Esophagus mucosa (tissue), 1 donor: ENCODE measurements at regions not wholly inside any gene's neighbourhood (a gene's known extent, or its start where the extent isn't known, plus 50 kb on each side); places are given as distances from the start of the nearest gene placed in this dataset.

Experiments used
- ATAC-seq: fragments of 200-7000 bp; cut with Tn5 transposase; one replicate; pipeline ENCODE4 v1.9.1; 2020
- donor health status: DM: yes; HTN: yes; CAD: no.

GRCh38 chr2:120552800-120553481 is 182.7 kb upstream of the GLI2 start:
- ATAC-seq: peak; percentile 98

DNA sequence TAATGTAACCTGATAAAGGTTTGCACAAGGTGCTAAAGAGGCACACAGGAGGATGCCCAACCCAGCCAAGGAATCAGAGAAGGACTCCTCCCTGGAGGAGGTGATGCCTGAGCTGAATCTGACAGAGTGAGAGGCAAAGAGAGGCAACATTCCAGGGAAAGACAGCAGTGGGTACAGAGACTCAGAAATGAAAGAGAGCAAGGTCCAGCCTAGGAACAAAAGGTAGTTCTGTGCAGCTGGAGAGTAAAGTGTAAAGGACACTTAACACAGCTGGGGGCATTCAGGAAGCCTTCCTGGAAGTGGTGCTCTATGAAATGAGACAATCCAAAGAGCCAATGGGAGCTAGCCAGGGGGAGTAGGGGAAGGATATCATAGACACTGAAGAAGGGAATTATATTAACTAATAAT is 181.0 kb upstream of the GLI2 start:
- ATAC-seq: no peak

- ATAC-seq: no peak
These were observed 180.6 kb upstream of the GLI2 start for GRCh38 chr2:120555092-120555491.

DNA sequence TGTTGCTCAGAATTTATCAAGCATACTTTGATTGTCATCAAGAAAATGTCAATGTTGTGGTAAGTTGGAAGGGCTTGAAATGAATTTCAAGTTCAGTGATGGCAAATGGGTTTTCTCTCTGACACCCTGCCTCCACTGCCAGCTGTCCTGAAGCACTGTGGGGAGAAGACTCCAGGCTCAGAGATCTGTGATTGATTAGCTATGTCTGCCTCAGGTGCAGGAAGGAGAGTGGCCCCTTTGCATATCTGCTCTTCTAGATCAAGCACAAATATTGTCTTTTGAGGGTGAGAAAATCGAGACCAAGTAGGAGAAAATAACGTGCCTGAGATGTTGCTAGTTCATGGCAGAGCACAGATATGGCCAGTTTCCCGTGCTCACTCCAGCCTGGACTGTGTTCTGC is 178.8 kb upstream of the GLI2 start:
- ATAC-seq: no peak

DNA sequence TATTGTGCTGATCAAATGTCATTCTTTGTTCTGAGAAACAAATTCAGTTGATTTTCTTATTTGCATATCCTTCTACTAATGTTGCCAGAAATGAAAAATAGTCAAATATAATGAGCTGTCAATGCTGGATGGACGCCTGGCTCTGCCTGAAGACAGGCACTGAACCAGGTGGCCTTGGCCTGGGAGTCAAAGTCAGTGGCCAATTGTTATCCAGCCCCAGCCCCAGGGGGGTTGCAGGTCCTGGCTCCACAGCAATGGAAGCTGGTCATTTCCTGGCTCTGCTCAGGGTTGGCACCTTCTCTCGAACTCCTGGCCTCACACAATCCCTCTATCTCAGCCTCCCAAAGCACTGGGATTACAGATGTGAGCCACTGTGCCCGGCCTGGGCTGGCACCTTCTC is 176.8 kb upstream of the GLI2 start:
- no peak for ATAC-seq

DNA sequence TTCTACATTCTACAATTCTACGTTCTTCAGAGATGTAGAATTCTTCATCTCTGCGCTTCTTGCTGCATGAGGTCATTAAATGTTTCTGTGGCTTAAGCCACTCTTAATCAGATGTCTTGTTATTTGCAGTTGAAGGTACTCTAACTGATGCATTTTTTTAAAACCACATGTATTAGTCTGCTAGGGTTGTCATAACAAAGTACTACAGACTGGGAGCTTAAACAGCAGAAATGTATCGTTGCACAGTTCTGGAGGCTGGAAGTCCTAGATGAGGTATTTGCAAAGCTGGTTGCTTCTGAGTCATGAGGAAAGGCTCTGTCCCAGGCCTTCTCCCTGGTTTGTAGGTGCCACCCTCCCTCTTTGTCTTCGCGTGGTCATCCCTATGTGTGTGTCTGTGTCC is 176.3 kb upstream of the GLI2 start:
- ATAC-seq: no peak

DNA sequence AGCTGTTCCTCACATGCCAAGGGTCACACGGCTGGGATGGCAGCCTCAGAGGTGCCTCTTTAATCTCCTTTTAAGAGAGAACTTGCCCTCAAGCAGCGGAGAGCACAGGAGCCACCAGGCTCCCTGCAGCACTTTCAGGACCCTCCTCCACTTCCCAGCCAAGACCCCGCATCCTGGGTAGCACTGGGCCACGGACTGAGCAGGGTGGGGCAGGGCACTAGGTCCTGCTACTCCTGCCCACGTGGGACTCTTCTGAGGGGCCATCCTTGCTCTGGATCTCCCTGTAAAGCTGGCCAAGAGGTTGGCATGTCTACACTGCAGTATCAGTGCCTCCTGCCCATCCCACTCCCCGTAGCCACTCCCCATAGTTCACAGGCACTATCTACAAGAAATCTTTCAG is 175.3 kb upstream of the GLI2 start:
- ATAC-seq: no peak

DNA sequence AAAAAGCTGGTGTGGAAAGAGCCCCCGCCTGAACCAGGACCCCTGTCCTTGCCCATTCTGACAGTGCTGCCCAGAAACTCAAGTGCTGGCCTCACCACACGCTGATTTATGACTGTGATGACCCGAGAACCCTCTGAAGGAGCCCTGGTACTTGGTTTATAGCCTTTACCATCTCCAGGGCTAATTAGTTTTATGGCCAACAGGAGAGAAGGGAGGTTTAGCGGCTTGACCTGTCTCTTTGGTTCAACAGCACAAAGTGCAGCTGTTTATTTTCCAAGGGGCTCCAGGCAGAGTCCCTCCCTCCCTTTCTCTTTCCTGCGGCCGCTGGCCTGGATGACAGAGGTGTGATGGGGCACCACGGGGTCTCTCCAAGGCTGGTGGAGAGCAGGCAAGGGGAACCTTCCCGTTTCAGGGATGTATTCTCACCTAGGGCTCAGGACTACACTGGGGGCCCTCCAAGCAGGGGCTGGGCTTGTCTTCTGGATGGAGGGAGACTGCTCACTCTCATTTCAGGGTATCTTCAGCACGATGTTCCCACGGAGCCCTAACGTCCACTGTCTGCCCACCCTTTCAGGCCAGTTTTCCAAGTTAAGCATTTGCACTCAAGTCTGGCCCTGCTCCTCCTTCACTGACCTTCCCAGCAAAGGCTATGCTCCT is 174.2 kb upstream of the GLI2 start:
- no peak for ATAC-seq

- ATAC-seq: no peak
These were observed 173.3 kb upstream of the GLI2 start for GRCh38 chr2:120562218-120563005.

- ATAC-seq: no peak
These were observed 172.1 kb upstream of the GLI2 start for GRCh38 chr2:120563616-120564015.

GRCh38 chr2:120564213-120565094 is 171.2 kb upstream of the GLI2 start:
- peak; percentile 29 for ATAC-seq

DNA sequence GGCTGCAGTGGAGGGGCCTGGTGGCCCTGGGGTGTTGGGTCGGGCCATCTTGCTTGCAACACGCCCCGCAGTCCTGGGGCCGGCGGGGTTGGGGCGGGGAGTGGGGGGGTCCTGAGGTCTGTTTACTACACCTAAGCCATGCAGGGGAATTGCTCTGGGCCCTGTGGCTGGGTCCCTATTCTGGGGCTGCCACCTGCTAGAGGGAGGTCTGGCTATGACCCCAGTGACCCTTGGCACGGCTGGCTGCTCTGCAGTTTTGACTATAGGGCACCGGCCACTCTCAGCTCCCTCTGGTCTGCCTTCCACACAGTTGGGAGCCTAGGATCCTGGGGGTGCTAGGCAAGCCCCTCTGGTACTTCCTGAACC is 170.6 kb upstream of the GLI2 start:
- no peak for ATAC-seq

DNA sequence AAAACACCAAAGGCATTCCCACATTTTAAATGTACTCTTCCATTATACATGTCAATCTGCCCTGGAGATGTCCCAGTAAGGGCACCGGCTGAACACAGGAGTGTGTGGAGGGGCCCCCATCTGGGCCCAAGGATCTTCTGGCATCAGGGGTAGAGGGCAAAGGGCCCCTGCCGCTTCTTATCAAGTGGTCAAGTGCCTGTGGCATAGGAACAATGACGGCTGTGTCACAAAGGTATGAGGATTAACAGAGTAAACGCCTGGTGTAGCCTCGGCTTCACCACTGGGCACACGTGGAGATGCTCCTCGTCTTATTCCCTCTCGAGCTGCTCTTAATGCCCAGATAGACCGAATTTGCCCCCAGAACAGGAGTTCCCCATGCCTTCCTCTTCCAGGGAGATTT is 169.7 kb upstream of the GLI2 start:
- no peak for ATAC-seq

DNA sequence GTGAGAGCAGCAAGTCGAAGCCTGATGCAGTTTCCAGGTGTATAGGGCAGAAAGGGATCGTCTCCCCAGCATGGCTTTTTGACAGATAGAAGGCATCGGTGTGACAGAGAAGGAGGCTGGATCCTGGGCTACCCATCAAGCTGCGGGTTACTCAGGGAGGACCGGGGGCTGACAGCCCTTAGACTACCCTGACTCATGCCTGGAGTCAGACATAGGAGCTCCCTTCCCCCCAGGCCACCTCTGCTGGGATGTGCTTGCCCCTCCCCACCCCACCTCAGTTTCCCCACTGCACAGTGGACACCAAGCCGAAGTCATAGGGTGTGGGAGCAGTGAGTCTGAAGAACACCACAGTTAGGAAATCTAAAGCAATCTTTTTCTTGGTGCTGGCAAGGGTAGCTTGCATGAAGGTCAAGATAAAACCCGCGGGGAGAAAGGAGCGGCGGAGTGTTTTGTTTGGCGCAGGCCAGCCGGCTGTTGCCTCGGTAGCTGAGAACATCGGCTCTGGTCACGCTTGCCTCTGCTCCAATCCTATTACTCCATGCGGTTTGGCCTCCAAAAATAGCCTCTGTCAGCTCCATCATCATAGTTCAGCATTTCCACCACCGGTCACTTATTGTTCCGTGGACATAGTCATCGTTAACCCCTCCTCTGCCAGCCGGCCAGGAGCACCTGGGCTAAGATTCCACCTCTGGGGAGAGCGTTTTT is 169.2 kb upstream of the GLI2 start:
- ATAC-seq: no peak

GRCh38 chr2:120567128-120567527 is 168.5 kb upstream of the GLI2 start:
- ATAC-seq: no peak

DNA sequence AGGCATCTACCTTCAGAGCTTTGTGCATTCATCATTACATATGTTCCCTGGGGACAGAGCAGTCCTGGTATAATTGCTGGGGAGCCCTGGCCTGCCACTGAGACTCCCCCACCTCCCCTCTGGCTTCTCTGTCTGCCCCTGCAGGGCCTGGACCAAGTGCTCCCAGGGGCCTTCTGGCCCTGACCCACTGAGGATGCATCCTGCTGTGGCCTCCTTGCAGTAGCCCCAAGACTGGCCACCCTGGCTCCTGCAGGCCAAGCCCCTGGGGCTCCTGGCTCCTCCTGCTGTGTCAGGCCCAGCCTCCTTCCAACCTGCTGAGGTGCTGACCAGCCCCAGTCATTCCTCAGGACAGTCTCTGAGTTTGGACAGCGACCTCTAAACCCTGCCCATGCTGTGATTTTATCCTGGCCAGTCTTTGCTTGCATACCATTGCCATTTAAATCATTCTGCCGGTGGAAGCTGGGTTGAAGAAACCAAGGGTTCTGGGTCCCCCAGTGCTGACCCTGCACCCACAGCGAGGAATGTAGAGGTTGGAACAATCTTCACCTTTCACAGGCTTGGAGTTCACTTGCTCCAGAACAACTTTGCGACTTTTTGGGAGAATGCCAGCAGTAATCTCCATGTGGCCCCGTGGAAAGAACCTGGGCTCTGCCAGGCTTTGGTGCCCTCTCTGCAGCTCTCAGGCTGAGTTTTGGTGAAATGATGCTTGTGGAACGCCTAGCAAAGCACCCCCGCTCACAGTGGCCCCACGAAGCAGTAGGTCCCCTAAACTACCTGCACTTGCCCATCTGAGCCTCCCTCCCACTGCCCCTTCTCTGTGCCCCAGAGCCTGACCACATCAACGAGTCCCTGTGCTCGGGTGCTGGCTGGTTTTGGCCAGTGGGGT is 167.3 kb upstream of the GLI2 start:
- ATAC-seq: no peak

GRCh38 chr2:120568975-120569268 is 166.7 kb upstream of the GLI2 start:
- no peak for ATAC-seq

DNA sequence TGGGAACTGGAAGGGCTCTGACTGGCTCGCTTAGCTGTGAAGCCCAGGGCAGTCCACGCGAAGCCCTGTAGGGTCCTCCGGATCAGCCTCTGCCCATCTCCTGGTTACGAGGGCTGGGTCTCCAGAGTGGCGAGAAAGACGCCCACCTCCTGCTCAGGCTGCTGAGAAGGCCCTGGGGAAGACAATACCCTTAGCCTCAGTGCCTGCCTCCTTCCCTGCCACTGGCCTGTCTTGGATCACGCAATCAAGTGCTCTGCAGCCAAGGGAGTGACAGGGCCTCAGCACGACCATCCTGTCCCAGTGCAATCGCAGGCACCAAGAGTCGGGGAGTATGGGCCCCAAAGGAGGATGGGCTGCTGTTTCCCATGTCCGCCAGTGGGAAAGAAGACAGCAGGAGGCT is 165.7 kb upstream of the GLI2 start:
- ATAC-seq: no peak

GRCh38 chr2:120570546-120570945 is 165.1 kb upstream of the GLI2 start:
- no peak for ATAC-seq

DNA sequence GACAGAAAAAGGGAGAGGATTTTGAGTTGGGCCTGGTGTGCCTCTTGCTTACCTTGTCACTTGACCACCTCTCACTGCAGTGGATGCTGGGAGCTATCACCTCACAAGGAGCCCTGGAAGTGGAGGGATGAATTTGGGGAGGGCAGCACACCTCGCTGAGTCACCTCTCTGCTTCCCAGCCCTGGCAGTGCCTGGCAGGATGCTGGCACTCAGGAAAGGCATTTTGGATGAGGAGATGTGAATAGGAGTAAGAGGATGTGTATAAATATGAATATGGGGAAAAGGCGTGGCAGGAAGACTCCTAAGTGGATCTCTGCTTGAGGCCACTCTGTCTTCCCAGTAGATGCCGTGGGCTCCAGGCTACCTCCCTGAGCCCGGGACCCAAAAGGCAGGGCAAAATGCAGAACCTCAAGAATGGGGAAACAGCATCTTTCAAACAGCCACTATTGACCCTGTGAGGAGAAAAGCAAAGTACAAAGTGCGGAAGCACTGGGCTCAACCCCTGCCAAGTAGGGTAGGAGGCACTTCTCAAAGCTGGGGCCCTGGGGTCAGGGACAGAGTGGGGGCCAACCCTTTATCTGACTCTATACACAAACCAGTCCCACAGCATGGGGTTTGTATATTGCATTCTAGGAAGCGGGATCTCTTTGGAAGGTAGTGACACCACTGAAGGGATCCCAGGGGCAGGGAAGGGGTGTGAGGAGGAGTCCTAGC is 164.5 kb upstream of the GLI2 start:
- no peak for ATAC-seq

DNA sequence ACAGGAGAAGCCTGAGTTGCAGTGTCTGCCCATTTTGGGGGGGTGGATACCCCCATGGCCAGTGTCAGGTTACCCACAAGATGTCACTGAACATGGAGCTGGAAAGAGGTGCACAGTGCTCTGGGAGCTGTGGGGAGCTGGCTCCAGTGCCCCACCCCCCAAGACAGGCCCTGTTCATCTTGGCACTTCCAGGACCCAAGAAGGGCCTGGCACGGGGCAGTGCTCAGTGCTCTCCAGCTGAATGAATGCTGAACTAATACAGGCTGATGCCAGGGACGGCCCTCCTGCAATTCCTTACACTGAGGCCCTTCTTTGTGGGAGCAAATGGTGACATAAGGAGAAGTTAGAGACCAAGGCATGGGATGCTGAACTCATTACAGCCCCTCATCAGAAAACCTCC is 163.4 kb upstream of the GLI2 start:
- no peak for ATAC-seq
